Activated T-helper 17 cell treated with anti-CD3 and anti-CD28 coated beads, Interleukin-2, amount 50 U/mL, for 72 hours (primary cell): ENCODE measurements at regions not wholly inside any gene's neighbourhood (a gene's known extent, or its start where the extent isn't known, plus 50 kb on each side); places are given as distances from the start of the nearest gene placed in this dataset.
"Not testable (repeated sequence)": the region's sequence is repeated elsewhere in the genome, so short reads cannot be mapped to it uniquely, and the experiment has no call there.

Source experiments
- ATAC-seq: fragments of 150-1000 bp; cut with Tn5 transposase; replicated peaks from 2 replicates; pipeline ENCODE4 v1.10.0; 2021; ENCODE audit warnings: mild to moderate bottlenecking, moderate library complexity
- H3K27ac Mint-ChIP-seq: one replicate; pipeline ENCODE4 v1.8.0; 2022; ENCODE audit warnings: mixed read lengths
- H3K27me3 Mint-ChIP-seq: one replicate; pipeline ENCODE4 v1.8.0; 2022; ENCODE audit warnings: mixed read lengths
- H3K36me3 Mint-ChIP-seq: one replicate; pipeline ENCODE4 v1.8.0; 2022; ENCODE audit warnings: low read depth, mild to moderate bottlenecking, mixed read lengths
- H3K4me1 Mint-ChIP-seq: one replicate; pipeline ENCODE4 v1.8.0; 2022; ENCODE audit warnings: mixed read lengths
- H3K4me3 Mint-ChIP-seq: one replicate; pipeline ENCODE4 v1.8.0; 2022; ENCODE audit warnings: mild to moderate bottlenecking, mixed read lengths
- H3K9me3 Mint-ChIP-seq: one replicate; pipeline ENCODE4 v1.8.0; 2022; ENCODE audit warnings: mixed read lengths

- Mint-ChIP-seq H3K36me3 (no peaks in the 10 kb centered on the region), H3K27me3 (peaks cover 19% of the 10 kb centered on the region), H3K4me1 (no peaks in the 10 kb centered on the region), H3K9me3 (no peaks in the 10 kb centered on the region), H3K27ac (no peak overlapping the region), H3K4me3 (no peak overlapping the region)
- no peak for ATAC-seq
These were observed 375.9 kb downstream of the TMEM121 start for GRCh38 chr14:105902131-105902898.

DNA sequence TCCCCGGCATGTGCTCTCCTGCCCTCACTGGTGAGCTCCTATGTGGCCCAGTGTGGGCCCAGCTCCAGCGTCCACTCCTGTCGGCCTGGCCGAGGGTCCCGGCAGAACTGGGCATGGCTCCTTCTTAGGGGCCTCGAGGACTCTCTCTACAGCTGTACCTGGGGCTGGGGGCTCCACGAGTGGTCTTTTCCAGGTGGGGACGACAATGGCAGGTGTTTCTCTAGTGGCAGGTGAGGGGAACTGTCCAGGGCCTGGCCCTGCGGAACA, 376.4 kb downstream of the TMEM121 start:
- H3K27me3 Mint-ChIP-seq: peaks cover 19% of the 10 kb centered on the region
- not testable (repeated sequence) for H3K4me1 Mint-ChIP-seq, H3K36me3 Mint-ChIP-seq, ATAC-seq, H3K27ac Mint-ChIP-seq, H3K9me3 Mint-ChIP-seq, H3K4me3 Mint-ChIP-seq

- H3K27me3 Mint-ChIP-seq: peaks cover 17% of the 10 kb centered on the region
- ATAC-seq: no peak
- no peaks in the 10 kb centered on the region for H3K4me1 Mint-ChIP-seq
- no peak overlapping the region for H3K4me3 Mint-ChIP-seq
- H3K27ac Mint-ChIP-seq: no peak overlapping the region
- no peaks in the 10 kb centered on the region for H3K9me3 Mint-ChIP-seq
- H3K36me3 Mint-ChIP-seq: no peaks in the 10 kb centered on the region
These were observed 377.6 kb downstream of the TMEM121 start for GRCh38 chr14:105903971-105904370.

- Mint-ChIP-seq H3K4me1 (no peaks in the 10 kb centered on the region), H3K9me3 (no peaks in the 10 kb centered on the region), H3K27ac (no peak overlapping the region), H3K27me3 (peaks cover 15% of the 10 kb centered on the region), H3K4me3 (no peak overlapping the region), H3K36me3 (no peaks in the 10 kb centered on the region)
- ATAC-seq: no peak
These were observed 378.0 kb downstream of the TMEM121 start for GRCh38 chr14:105904379-105904778.

DNA sequence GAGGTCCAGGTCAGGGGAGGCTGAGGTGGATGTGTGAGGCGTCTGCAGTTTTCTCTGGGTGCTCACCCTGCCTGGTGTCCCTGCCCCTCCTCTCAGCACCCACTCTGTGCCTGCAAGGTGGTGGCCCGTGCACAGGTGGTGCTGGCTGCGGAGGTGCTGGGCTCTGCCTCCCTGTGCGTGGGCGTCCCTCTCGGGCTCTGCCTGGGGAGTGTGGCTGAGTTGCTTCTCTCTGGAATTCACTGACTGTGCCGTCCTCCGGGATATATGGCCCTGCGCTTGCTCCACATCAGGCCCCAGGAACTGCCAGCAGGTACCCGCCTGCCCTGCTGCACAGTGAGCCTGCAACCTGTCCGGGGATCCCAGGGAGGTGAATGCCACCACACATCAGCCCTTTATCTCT, 379.1 kb downstream of the TMEM121 start:
- peaks cover 15% of the 10 kb centered on the region for H3K27me3 Mint-ChIP-seq
- H3K27ac Mint-ChIP-seq: no peak overlapping the region
- ATAC-seq: no peak
- no peaks in the 10 kb centered on the region for H3K36me3 Mint-ChIP-seq
- H3K4me1 Mint-ChIP-seq: no peaks in the 10 kb centered on the region
- H3K9me3 Mint-ChIP-seq: no peaks in the 10 kb centered on the region
- H3K4me3 Mint-ChIP-seq: no peak overlapping the region

DNA sequence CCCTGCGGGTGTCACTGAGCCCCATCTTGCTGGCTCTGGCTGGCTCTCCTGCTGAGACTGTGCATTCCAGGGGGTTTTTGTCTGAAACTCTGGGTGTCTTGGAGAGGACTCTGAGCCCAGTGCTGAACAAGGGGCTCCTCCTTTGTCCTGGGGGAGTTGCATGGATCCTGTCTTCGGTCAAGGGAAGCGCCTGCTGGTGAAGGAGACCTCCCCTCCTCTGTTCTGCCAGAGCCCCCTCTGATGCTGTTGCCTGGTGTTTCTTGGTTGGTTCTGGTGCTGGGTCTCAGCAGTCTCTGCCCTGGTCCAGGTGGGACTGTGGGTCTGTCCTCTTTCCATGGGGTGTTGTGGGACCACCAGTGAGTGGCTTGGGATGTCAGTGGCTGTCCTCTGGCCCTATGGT, 380.9 kb downstream of the TMEM121 start:
- no peak overlapping the region for H3K4me3 Mint-ChIP-seq
- no peaks in the 10 kb centered on the region for H3K36me3 Mint-ChIP-seq
- H3K27ac Mint-ChIP-seq: no peak overlapping the region
- ATAC-seq: no peak
- H3K27me3 Mint-ChIP-seq: peaks cover 12% of the 10 kb centered on the region
- no peaks in the 10 kb centered on the region for H3K9me3 Mint-ChIP-seq
- H3K4me1 Mint-ChIP-seq: no peaks in the 10 kb centered on the region

DNA sequence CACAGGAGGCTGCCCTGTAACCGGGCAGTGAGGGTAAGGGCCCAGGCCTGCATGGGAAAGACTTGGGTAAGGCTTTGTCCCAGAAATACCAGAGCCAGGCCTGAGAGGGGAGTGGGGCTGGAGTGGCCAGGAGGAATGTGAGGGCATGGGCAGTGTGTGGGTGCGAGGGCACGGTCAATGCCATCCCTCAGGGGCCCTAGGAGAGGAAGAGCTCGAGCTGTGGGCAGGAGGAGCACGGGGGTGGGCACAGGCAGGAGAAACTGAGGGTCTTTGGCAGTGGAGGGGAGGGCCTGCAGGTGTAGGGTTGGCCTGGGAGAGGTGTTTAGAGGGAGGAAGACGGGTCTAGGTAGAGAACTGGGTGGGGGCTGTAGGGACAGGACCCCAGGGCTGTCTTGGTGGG, 381.6 kb downstream of the TMEM121 start:
- H3K27me3 Mint-ChIP-seq: peaks cover 12% of the 10 kb centered on the region
- no peak overlapping the region for H3K27ac Mint-ChIP-seq
- H3K36me3 Mint-ChIP-seq: no peaks in the 10 kb centered on the region
- no peaks in the 10 kb centered on the region for H3K9me3 Mint-ChIP-seq
- no peak for ATAC-seq
- no peaks in the 10 kb centered on the region for H3K4me1 Mint-ChIP-seq
- H3K4me3 Mint-ChIP-seq: no peak overlapping the region

DNA sequence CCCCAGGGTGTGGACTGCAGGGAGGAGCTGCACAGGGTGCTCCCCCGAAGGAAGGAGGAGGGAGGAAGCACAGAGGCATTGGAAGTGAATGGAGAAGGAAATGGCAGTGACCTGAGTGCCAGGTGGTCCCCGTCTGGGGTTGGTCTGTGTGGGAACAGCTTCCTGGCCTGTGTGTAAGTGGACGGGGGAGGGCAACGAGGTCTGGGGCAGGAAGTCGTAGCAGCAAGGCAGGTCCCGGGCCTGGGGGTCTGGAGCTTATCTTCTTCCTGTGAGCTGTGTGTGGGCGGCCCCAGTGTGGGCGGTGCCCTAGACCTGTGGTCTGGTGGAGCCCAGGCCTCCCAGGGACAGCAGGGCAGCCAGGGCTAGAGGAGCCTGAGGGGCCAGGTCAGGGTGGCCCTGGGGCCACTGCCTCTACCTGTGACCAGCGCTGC, 382.1 kb downstream of the TMEM121 start:
- Mint-ChIP-seq H3K27ac (no peak overlapping the region), H3K27me3 (peaks cover 12% of the 10 kb centered on the region), H3K4me3 (no peak overlapping the region), H3K36me3 (no peaks in the 10 kb centered on the region), H3K4me1 (no peaks in the 10 kb centered on the region), H3K9me3 (no peaks in the 10 kb centered on the region)
- ATAC-seq: no peak

DNA sequence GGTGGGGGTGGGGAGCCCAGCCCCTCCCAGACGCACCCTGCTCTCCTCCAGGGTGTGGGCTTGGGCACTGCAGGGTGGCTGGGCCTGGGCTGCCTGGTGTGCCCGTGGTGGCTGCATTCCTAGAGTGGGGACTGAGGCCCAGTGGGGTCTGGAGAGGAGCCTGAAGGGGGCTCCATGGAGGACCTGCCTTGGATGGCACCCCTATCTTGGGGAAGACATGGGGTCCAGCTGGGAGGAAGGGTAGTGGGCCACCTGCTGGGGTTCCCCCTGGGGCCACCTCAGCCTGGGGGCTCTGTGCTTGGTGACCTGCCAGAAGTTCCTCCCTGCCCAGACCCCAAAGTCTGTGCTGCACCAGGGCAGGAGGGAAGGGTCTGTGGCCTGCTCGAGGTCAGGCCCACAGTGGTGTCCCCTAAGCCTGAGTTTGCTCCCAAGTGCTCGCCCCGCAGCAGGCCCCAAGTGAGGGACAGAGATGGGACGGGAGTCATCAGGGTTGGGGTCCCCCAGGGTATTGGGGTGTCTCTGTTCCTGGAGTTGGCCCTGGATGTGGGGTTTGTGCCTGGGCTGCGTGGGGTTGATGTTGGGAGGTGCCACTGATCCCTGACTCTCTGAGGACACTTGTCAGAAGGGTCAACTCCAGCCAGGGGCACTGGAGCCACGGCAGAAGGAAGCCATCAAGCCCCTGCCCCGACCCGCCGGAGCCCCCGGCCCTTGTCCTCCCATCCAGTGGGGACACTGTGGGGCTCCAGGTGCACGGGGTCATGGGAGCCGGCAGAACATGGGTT, 382.9 kb downstream of the TMEM121 start:
- H3K27me3 Mint-ChIP-seq: peaks cover 9% of the 10 kb centered on the region
- no peak for ATAC-seq
- no peaks in the 10 kb centered on the region for H3K4me1 Mint-ChIP-seq
- no peaks in the 10 kb centered on the region for H3K9me3 Mint-ChIP-seq
- H3K4me3 Mint-ChIP-seq: no peak overlapping the region
- H3K36me3 Mint-ChIP-seq: no peaks in the 10 kb centered on the region
- no peak overlapping the region for H3K27ac Mint-ChIP-seq

GRCh38 chr14:105909828-105910120, 383.4 kb downstream of the TMEM121 start:
- H3K27me3 Mint-ChIP-seq, H3K27ac Mint-ChIP-seq, H3K9me3 Mint-ChIP-seq, H3K4me3 Mint-ChIP-seq, H3K4me1 Mint-ChIP-seq, H3K36me3 Mint-ChIP-seq, ATAC-seq: not testable (repeated sequence)

DNA sequence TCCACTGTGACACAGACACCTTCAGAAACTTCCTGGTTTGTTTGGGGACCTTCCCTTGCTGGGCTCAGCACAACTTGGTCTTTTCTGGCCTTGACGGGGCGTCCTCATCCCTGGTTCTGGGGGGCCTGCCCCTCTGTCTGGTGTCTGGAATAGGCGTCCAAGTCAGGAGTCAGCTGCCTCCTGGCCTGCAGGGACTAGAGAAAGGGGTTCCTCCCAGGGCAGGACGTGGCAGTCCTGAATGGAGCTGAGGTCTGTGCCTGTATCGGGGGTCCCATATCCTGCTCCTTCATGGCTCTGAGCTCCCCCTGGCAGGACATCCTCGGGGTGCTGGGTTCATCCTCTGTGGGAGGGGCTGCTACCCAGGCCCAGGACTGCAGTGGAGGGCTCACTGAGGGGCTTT, 384.0 kb downstream of the TMEM121 start:
- H3K9me3 Mint-ChIP-seq: no peaks in the 10 kb centered on the region
- H3K27me3 Mint-ChIP-seq: peaks cover 9% of the 10 kb centered on the region
- no peak for ATAC-seq
- no peaks in the 10 kb centered on the region for H3K36me3 Mint-ChIP-seq
- no peaks in the 10 kb centered on the region for H3K4me1 Mint-ChIP-seq
- H3K4me3 Mint-ChIP-seq: no peak overlapping the region
- no peak overlapping the region for H3K27ac Mint-ChIP-seq

DNA sequence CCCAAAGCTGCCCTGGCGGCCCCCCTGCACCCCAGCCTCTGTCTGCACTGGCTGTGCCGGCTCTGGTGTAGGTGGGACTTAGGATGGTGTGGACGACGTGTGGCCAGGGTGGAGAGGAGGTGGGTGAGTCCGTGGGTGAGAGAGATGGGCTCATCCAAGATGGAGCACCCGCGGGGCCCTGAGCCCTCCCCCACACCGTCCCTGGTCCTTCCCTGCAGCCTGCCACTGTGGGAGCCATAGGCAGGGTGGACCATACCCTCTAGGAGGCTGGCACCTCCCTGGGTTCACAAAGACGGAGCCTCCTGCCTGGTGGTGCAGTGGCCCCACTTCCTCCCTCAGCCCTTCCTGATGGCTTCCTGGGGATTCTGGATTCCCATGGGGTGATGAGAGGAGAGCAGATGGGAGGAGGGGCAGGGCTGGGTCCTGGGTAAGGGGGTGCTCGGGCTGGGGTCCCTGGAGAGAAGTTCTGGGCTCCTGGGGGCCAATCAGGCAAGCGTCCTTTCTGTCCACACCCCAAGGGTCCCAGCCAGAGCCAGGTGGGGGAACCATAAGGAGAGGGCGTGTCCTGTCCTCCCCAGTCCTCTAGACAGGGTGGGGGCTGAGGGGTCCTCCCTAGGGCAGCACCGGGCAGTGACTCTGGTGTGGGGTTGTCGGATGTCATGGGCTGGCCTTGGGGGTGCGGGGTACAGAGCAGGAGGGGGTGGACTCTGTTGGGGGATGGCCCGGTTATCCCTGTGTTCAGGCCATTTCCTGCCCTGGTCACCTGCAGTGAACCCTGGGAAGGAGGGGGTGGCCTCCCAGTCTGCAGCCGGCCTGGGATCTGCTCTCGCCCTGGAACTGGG, 384.8 kb downstream of the TMEM121 start:
- no peaks in the 10 kb centered on the region for H3K36me3 Mint-ChIP-seq
- H3K27ac Mint-ChIP-seq: no peak overlapping the region
- H3K9me3 Mint-ChIP-seq: no peaks in the 10 kb centered on the region
- no peaks in the 10 kb centered on the region for H3K4me1 Mint-ChIP-seq
- no peak overlapping the region for H3K4me3 Mint-ChIP-seq
- ATAC-seq: no peak
- peaks cover 6% of the 10 kb centered on the region for H3K27me3 Mint-ChIP-seq

DNA sequence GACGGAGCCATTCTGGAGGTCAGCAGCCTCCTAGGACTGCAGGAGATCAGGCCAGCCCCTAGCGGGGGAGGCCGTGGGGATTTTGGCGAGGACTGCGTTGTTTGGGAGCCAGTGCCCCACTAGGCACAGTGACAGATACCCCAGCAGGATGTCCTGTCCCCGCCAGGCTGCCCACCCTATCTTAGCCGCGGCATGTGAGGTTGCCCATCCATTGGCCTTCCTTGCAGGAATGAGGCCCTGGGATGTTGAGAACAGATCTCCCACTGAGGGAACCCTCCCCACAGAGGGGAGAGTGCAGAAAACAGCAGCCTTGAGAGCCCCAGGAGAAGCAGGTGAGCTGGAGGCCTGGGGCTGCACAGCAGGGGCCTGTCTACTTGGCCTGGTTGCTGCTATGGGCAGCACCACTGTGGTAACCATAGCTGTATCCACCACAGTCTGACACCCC, 385.5 kb downstream of the TMEM121 start:
- H3K27me3 Mint-ChIP-seq, H3K4me1 Mint-ChIP-seq, H3K4me3 Mint-ChIP-seq, H3K9me3 Mint-ChIP-seq, H3K27ac Mint-ChIP-seq, ATAC-seq, H3K36me3 Mint-ChIP-seq: not testable (repeated sequence)

DNA sequence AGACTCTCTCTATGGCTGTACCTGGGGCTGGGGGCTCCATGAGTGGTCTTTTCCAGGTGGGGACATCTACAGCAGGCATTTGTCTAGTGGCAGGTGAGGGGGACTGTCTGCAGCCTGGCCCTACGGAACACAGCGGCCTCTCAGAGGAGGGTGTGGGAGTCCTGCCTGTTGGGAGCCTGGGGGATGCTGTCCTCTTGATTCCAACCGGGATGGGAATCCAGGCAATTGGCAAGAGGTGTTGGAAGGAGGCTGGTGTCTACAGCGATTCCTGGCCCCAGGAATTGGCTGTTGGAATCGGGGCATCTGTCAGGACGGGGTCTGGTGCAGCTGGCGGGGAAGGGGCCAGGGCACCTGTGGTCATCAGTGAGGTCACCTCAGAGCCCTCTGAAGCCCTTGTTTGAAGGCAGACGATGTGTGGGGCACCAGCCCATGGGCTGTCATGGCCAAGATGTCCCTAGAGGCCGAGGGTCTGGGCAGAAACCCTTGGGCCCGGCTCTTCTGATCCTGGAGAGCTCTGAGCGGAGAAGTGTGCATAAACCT, 386.3 kb downstream of the TMEM121 start:
- Mint-ChIP-seq H3K36me3 (no peaks in the 10 kb centered on the region), H3K27ac (no peak overlapping the region), H3K27me3 (peaks cover 5% of the 10 kb centered on the region), H3K9me3 (no peaks in the 10 kb centered on the region), H3K4me3 (no peak overlapping the region), H3K4me1 (no peaks in the 10 kb centered on the region)
- ATAC-seq: no peak

- ATAC-seq: no peak
- H3K4me3 Mint-ChIP-seq: no peak overlapping the region
- H3K27ac Mint-ChIP-seq: no peak overlapping the region
- H3K9me3 Mint-ChIP-seq: no peaks in the 10 kb centered on the region
- H3K36me3 Mint-ChIP-seq: no peaks in the 10 kb centered on the region
- no peaks in the 10 kb centered on the region for H3K4me1 Mint-ChIP-seq
- peaks cover 5% of the 10 kb centered on the region for H3K27me3 Mint-ChIP-seq
These were observed 386.8 kb downstream of the TMEM121 start for GRCh38 chr14:105913221-105913620.
